Common myeloid progenitor, CD34-positive (primary cell): ENCODE measurements at regions not wholly inside any gene's neighbourhood (a gene's known extent, or its start where the extent isn't known, plus 50 kb on each side); places are given as distances from the start of the nearest gene placed in this dataset.

ENCODE experiments used
- CTCF ChIA-PET: fragments of 350-600 bp; sonication (Branson Sonifier 250); formaldehyde crosslinking; loops from one replicate; lab custom pipeline; 2021; ENCODE audit warnings: antibody characterized with exemption; lab: Charles Lee
- POLR2A ChIA-PET: fragments of 350-600 bp; sonication (Branson Sonifier 250); formaldehyde crosslinking; loops from one replicate; lab custom pipeline; 2021; ENCODE audit warnings: antibody characterized with exemption; lab: Charles Lee
- DNase-seq, 3 donors: peaks; one replicate each; pipeline versions ENCODE4 v3.0.0 to v3.0.0-alpha.2; 2013
- H3K27ac ChIP-seq, 2 experiments: 1 replicate in 1 of 2; 2 replicates in 1 of 2; pipeline ENCODE4 v1.7.0; 2013; ENCODE audit warnings: inconsistent platforms in 2 of 2, low read length in 2 of 2, mild to moderate bottlenecking in 2 of 2, low read depth in 1 of 2, moderate library complexity in 1 of 2; ENCODE audit not compliant: severe bottlenecking in 2 of 2, insufficient read depth in 1 of 2, poor library complexity in 1 of 2
- H3K27me3 ChIP-seq, 5 experiments: replicated peaks in 2 of 5; 1 replicate in 3 of 5; 2 replicates in 2 of 5; pipeline versions ENCODE4 v1.6.1 to v1.7.0; 2013; ENCODE audit warnings: low read length in 4 of 5, mild to moderate bottlenecking in 2 of 5, moderate library complexity in 2 of 5, inconsistent platforms in 1 of 5; ENCODE audit not compliant: insufficient read depth in 5 of 5, control insufficient read depth in 4 of 5
- H3K36me3 ChIP-seq, 4 experiments: 1 replicate in 2 of 4; 2 replicates in 2 of 4; pipeline versions ENCODE4 v1.6.1 to v1.7.0; 2013; ENCODE audit warnings: low read length in 3 of 4, control low read depth in 1 of 4, mild to moderate bottlenecking in 1 of 4; ENCODE audit not compliant: control insufficient read depth in 4 of 4, insufficient read depth in 4 of 4
- H3K4me1 ChIP-seq, 4 experiments: 1 replicate in 3 of 4; 2 replicates in 1 of 4; pipeline versions ENCODE4 v1.6.1 to v1.7.1; 2013; ENCODE audit warnings: low read length in 3 of 4, mild to moderate bottlenecking in 3 of 4, control low read depth in 1 of 4, inconsistent platforms in 1 of 4, moderate library complexity in 1 of 4; ENCODE audit not compliant: control insufficient read depth in 4 of 4, insufficient read depth in 4 of 4; ENCODE audit errors: control extremely low read depth in 1 of 4
- H3K4me3 ChIP-seq, 7 experiments: 1 replicate in 4 of 7; 2 replicates in 3 of 7; pipeline versions ENCODE4 v1.5.1 to v1.7.0; 2013; ENCODE audit warnings: mild to moderate bottlenecking in 7 of 7, low read length in 6 of 7, moderate library complexity in 6 of 7, inconsistent platforms in 2 of 7, low read depth in 2 of 7, control low read depth in 1 of 7; ENCODE audit not compliant: insufficient read depth in 4 of 7, control insufficient read depth in 1 of 7; ENCODE audit errors: extremely low read depth in 1 of 7
- H3K9me3 ChIP-seq, 5 experiments: 1 replicate in 4 of 5; 2 replicates in 1 of 5; pipeline versions ENCODE4 v1.6.1 to v1.7.1; 2013; ENCODE audit warnings: low read length in 4 of 5, mild to moderate bottlenecking in 2 of 5, inconsistent platforms in 1 of 5, low read depth in 1 of 5, moderate library complexity in 1 of 5; ENCODE audit not compliant: control insufficient read depth in 4 of 5, insufficient read depth in 2 of 5; ENCODE audit errors: control extremely low read depth in 1 of 5
- WGBS: methylation state at CpG from one replicate; pipeline ENCODE4 v1.1.5; 2013; ENCODE audit not compliant: insufficient coverage; 5-methylcytosine and 5-hydroxymethylcytosine counted together

GRCh38 chr10:133030781-133031180, 56.9 kb upstream of the ADGRA1 start:
- POLR2A ChIA-PET = no interaction called here
- Histone ChIP-seq H3K9me3 (no peaks in the 10 kb centered on the region), H3K27ac (no peak overlapping the region), H3K36me3 (no peaks in the 10 kb centered on the region), H3K4me3 (no peak overlapping the region), H3K27me3 (peaks cover 0 to 67% (median 19%) of the 10 kb centered on the region in 5 experiments), H3K4me1 (peaks cover 0 to 6% (median 1%) of the 10 kb centered on the region in 4 experiments)
- CTCF ChIA-PET = interaction anchor here (1.6 kb wide), 1 partner anchor 166 kb away, joined by 3 read pairs; no protein-coding TSS in a partner anchor
- DNase-seq = no peak
- WGBS = 76% methylated on average over 27 of the region's 28 CpGs

DNA sequence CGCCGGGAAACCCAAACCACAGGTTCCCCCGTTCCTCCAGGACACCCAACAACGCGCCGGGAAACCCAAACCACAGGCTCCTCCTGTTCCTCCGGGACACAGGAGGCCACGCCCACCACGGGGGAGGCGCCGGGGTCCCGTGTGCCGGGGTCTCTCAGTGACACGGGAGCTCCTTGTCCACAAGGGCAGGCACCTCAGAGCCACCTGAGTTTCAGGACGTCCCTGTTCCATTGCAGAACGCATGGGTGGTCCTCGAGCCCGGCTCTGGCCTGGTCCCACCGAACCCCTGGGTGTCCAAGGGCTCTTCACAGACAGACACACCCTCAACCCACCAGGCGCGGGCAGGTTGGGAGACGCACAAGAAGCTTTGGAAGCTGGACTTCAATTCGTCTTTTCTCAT, 57.6 kb upstream of the ADGRA1 start:
- CTCF ChIA-PET = interaction anchor here (1.6 kb wide), 1 partner anchor 167 kb away, joined by 3 read pairs; no protein-coding TSS in a partner anchor
- H3K4me3 ChIP-seq = no peak overlapping the region
- peaks cover 0 to 69% (median 19%) of the 10 kb centered on the region in 5 experiments for H3K27me3 ChIP-seq
- no peaks in the 10 kb centered on the region for H3K9me3 ChIP-seq
- peaks cover 0 to 6% (median 1%) of the 10 kb centered on the region in 4 experiments for H3K4me1 ChIP-seq
- no peak overlapping the region for H3K27ac ChIP-seq
- no peaks in the 10 kb centered on the region for H3K36me3 ChIP-seq
- 43% methylated on average over 23 of the region's 23 CpGs for WGBS
- POLR2A ChIA-PET = no interaction called here
- no peak for DNase-seq

DNA sequence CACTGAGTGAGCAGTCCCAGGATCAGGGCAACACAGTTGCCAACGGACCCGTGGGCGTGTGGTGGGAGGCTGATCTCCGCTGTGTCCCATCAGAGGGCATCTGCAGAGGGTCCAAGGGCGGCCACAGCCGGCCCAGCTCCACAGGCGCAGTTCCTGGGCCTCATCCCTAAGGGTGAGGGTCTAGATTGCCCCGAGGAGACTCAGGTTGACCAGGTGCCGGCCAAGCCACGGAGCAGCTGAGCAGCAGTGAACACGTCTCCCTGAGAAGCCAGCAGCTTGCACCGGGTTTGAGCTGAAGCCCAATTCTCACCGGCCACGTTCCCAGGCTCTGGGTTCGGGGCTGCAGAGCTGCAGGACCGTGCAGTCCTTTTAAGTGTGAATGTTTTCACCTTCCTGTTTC, 58.8 kb upstream of the ADGRA1 start:
- Histone ChIP-seq H3K9me3 (no peaks in the 10 kb centered on the region), H3K27me3 (peaks cover 0 to 74% (median 15%) of the 10 kb centered on the region in 5 experiments), H3K4me3 (no peak overlapping the region), H3K27ac (no peak overlapping the region), H3K36me3 (no peaks in the 10 kb centered on the region), H3K4me1 (peaks cover 0 to 6% (median 1%) of the 10 kb centered on the region in 4 experiments)
- CTCF ChIA-PET = interaction anchor here (0.6 to 1.5 kb wide), 2 partner anchors 16 to 92 kb away, joined by 3 read pairs; no protein-coding TSS in a partner anchor
- POLR2A ChIA-PET = no interaction called here
- DNase-seq = no peak
- whole genome bisulfite sequencing = 93% methylated on average over 16 of the region's 16 CpGs

GRCh38 chr10:133028158-133028557, 59.6 kb upstream of the ADGRA1 start:
- no peaks in the 10 kb centered on the region for H3K36me3 ChIP-seq
- no peaks in the 10 kb centered on the region for H3K9me3 ChIP-seq
- ChIA-PET CTCF (interaction anchor here (1.5 kb wide), 1 partner anchor 16 kb away, joined by 3 read pairs; no protein-coding TSS in a partner anchor), POLR2A (no interaction called here)
- H3K4me1 ChIP-seq = peaks cover 0 to 6% (median 1%) of the 10 kb centered on the region in 4 experiments
- peaks cover 0 to 74% (median 15%) of the 10 kb centered on the region in 5 experiments for H3K27me3 ChIP-seq
- WGBS = 83% methylated on average over 1 of the region's 1 CpG
- H3K27ac ChIP-seq = no peak overlapping the region
- DNase-seq = no peak
- H3K4me3 ChIP-seq = no peak overlapping the region

GRCh38 chr10:133027482-133027881, 60.2 kb upstream of the ADGRA1 start:
- H3K27ac ChIP-seq = no peak overlapping the region
- no peaks in the 10 kb centered on the region for H3K36me3 ChIP-seq
- WGBS = 94% methylated on average over 13 of the region's 13 CpGs
- peaks cover 0 to 11% (median 4%) of the 10 kb centered on the region in 4 experiments for H3K4me1 ChIP-seq
- ChIA-PET CTCF (no interaction called here), POLR2A (no interaction called here)
- H3K4me3 ChIP-seq = no peak overlapping the region
- peaks cover 0 to 71% (median 15%) of the 10 kb centered on the region in 5 experiments for H3K27me3 ChIP-seq
- no peak for DNase-seq
- H3K9me3 ChIP-seq = no peaks in the 10 kb centered on the region

GRCh38 chr10:133026726-133027395, 60.9 kb upstream of the ADGRA1 start:
- H3K9me3 ChIP-seq = no peaks in the 10 kb centered on the region
- H3K4me1 ChIP-seq = peaks cover 0 to 18% (median 7%) of the 10 kb centered on the region in 4 experiments
- peaks cover 0 to 66% (median 15%) of the 10 kb centered on the region in 5 experiments for H3K27me3 ChIP-seq
- ChIA-PET POLR2A (no interaction called here), CTCF (no interaction called here)
- no peak for DNase-seq
- H3K36me3 ChIP-seq = no peaks in the 10 kb centered on the region
- no peak overlapping the region for H3K4me3 ChIP-seq
- WGBS = 95% methylated on average over 21 of the region's 22 CpGs
- no peak overlapping the region for H3K27ac ChIP-seq

GRCh38 chr10:133026171-133026570, 61.6 kb upstream of the ADGRA1 start:
- Histone ChIP-seq H3K27me3 (peaks cover 0 to 65% (median 13%) of the 10 kb centered on the region in 5 experiments), H3K36me3 (no peaks in the 10 kb centered on the region), H3K4me1 (peaks cover 0 to 19% (median 7%) of the 10 kb centered on the region in 4 experiments), H3K27ac (no peak overlapping the region), H3K4me3 (no peak overlapping the region), H3K9me3 (no peaks in the 10 kb centered on the region)
- 96% methylated on average over 10 of the region's 10 CpGs for WGBS
- no peak for DNase-seq
- ChIA-PET POLR2A (no interaction called here), CTCF (no interaction called here)
